ENCODE measurements at regions not wholly inside any gene's neighbourhood (a gene's known extent, or its start where the extent isn't known, plus 50 kb on each side); places are given as distances from the start of the nearest gene placed in this dataset.

- TF ChIP-seq FOSL1 (IDR thresholded peaks at IDR 0.05; ENCODE audit: insufficient read depth, low read depth, low read length): no peak
Observed at GRCh38 chr13:104764600-104764999, 1698.4 kb upstream of the SLC10A2 start (continued).
